ENCODE measurements at regions not wholly inside any gene's neighbourhood (a gene's known extent, or its start where the extent isn't known, plus 50 kb on each side); places are given as distances from the start of the nearest gene placed in this dataset.
"Not testable (repeated sequence)": the region's sequence is repeated elsewhere in the genome, so short reads cannot be mapped to it uniquely, and the experiment has no call there.

- not testable (repeated sequence) for DNase-seq
These were observed 679.7 kb downstream of the METTL15 start for GRCh38 chr11:28787897-28788296.

GRCh38 chr11:28777126-28777525 lies 668.9 kb downstream of the METTL15 start:
- DNase-seq = no peak

- DNase-seq = no peak
These were observed 665.4 kb downstream of the METTL15 start for GRCh38 chr11:28773606-28774005.

- DNase-seq = no peak
These were observed 662.6 kb downstream of the METTL15 start for GRCh38 chr11:28770806-28771205.

- no peak for DNase-seq
These were observed 659.4 kb downstream of the METTL15 start for GRCh38 chr11:28767574-28767973.

GRCh38 chr11:28763876-28764275 lies 655.7 kb downstream of the METTL15 start:
- no peak for DNase-seq

- no peak for DNase-seq
These were observed 655.0 kb downstream of the METTL15 start for GRCh38 chr11:28763151-28763550.

GRCh38 chr11:28760676-28761390 lies 652.6 kb downstream of the METTL15 start:
- DNase-seq = no peak

- no peak for DNase-seq
These were observed 651.1 kb downstream of the METTL15 start for GRCh38 chr11:28759311-28759710.

- no peak for DNase-seq
These were observed 649.7 kb downstream of the METTL15 start for GRCh38 chr11:28757725-28758515.

- DNase-seq = no peak
These were observed 648.8 kb downstream of the METTL15 start for GRCh38 chr11:28756977-28757376.

GRCh38 chr11:28743061-28743550 lies 634.9 kb downstream of the METTL15 start:
- no peak for DNase-seq

GRCh38 chr11:28739489-28740280 lies 631.5 kb downstream of the METTL15 start:
- DNase-seq = no peak

- DNase-seq = no peak
These were observed 630.4 kb downstream of the METTL15 start for GRCh38 chr11:28738549-28738948.

GRCh38 chr11:28736256-28736655 lies 628.1 kb downstream of the METTL15 start:
- DNase-seq = no peak

GRCh38 chr11:28735511-28735910 lies 627.3 kb downstream of the METTL15 start:
- DNase-seq = no peak

- DNase-seq = peak; percentile 2
These were observed 622.7 kb downstream of the METTL15 start for GRCh38 chr11:28730889-28731288.

- no peak for DNase-seq
These were observed 622.1 kb downstream of the METTL15 start for GRCh38 chr11:28730336-28730735.

GRCh38 chr11:28729339-28729738 lies 621.2 kb downstream of the METTL15 start:
- no peak for DNase-seq

GRCh38 chr11:28728666-28729065 lies 620.5 kb downstream of the METTL15 start:
- DNase-seq = no peak

- DNase-seq = no peak
These were observed 619.1 kb downstream of the METTL15 start for GRCh38 chr11:28727254-28727653.

- DNase-seq = no peak
These were observed 618.2 kb downstream of the METTL15 start for GRCh38 chr11:28726432-28726831.

GRCh38 chr11:28715726-28716125 lies 607.5 kb downstream of the METTL15 start:
- DNase-seq = no peak
